H1 (cell line): ENCODE measurements at regions not wholly inside any gene's neighbourhood (a gene's known extent, or its start where the extent isn't known, plus 50 kb on each side); places are given as distances from the start of the nearest gene placed in this dataset.

ENCODE experiments used
- CTCF ChIA-PET: fragments of 300-600 bp; sonication (Branson Sonifier 250); formaldehyde crosslinking; loops from one replicate; lab custom pipeline; 2021; ENCODE audit not compliant: partially characterized antibody; lab: Charles Lee
- POLR2A ChIA-PET: fragments of 300-600 bp; sonication (Branson Sonifier 250); formaldehyde crosslinking; loops from one replicate; lab custom pipeline; 2021; ENCODE audit warnings: inconsistent platforms; ENCODE audit not compliant: partially characterized antibody; lab: Charles Lee
- DNase-seq, 2 experiments: peaks; one replicate each; pipeline versions ENCODE4 v3.0.0 to v3.0.0-alpha.2; 2010 to 2022; ENCODE audit warnings: low spot score in 2 of 2, low read depth in 1 of 2, mixed read lengths in 1 of 2
- FAIRE-seq: peaks from 2 replicates; lab custom pipeline; 2011; peaks lifted over from hg19 to GRCh38; lab: Jason Lieb, UNC
- H2AFZ ChIP-seq: 2 replicates; pipeline ENCODE4 v1.8.1; 2012; ENCODE audit warnings: low read length, inconsistent platforms
- H2AK5ac ChIP-seq: 2 replicates; pipeline ENCODE4 v1.6.1; 2013; ENCODE audit warnings: low read depth, low read length
- H2BK120ac ChIP-seq: replicated peaks from 2 replicates; pipeline ENCODE3; 2013; ENCODE audit warnings: low read depth, low read length, inconsistent platforms
- H2BK12ac ChIP-seq: 2 replicates; pipeline ENCODE4 v1.6.1; 2013; ENCODE audit warnings: low read depth, low read length
- H2BK15ac ChIP-seq: 2 replicates; pipeline ENCODE4 v1.6.1; 2013; ENCODE audit warnings: low read length
- H2BK20ac ChIP-seq: 2 replicates; pipeline ENCODE4 v1.6.1; 2013; ENCODE audit warnings: low read length
- H2BK5ac ChIP-seq: 2 replicates; pipeline ENCODE4 v1.6.1; 2013; ENCODE audit warnings: low read depth, low read length
- H3K14ac ChIP-seq: 2 replicates; pipeline ENCODE4 v1.6.1; 2013; ENCODE audit warnings: inconsistent platforms; ENCODE audit not compliant: insufficient read length
- H3K18ac ChIP-seq: 2 replicates; pipeline ENCODE4 v1.6.1; 2013; ENCODE audit warnings: low read length; ENCODE audit errors: extremely low read depth
- H3K23ac ChIP-seq: 2 replicates; pipeline ENCODE4 v1.6.1; 2013; ENCODE audit warnings: inconsistent platforms; ENCODE audit not compliant: insufficient read length
- H3K23me2 ChIP-seq: 2 replicates; pipeline ENCODE4 v1.6.1; 2013; ENCODE audit warnings: low read depth, low read length
- H3K27ac ChIP-seq: 2 replicates; pipeline ENCODE4 v1.6.1; 2011; ENCODE audit warnings: low read depth, low read length, inconsistent platforms
- H3K27me3 ChIP-seq, 4 experiments: replicated peaks in 1 of 4; 1 replicate in 1 of 4; 2 replicates in 3 of 4; pipeline versions ENCODE4 v1.6.1 to v1.8.1; 2011 to 2013; ENCODE audit warnings: low read length in 3 of 4, mild to moderate bottlenecking in 3 of 4, inconsistent platforms in 2 of 4, mixed read lengths in 2 of 4, moderate library complexity in 1 of 4; ENCODE audit not compliant: control insufficient read depth in 3 of 4, insufficient read depth in 3 of 4; ENCODE audit errors: extremely low read depth in 1 of 4
- H3K36me3 ChIP-seq, 4 experiments: 2 replicates each; pipeline versions ENCODE4 v1.6.1 to v1.8.1; 2011 to 2013; ENCODE audit warnings: mild to moderate bottlenecking in 4 of 4, low read length in 3 of 4, moderate library complexity in 2 of 4, control low read depth in 1 of 4, inconsistent platforms in 1 of 4; ENCODE audit not compliant: insufficient read depth in 4 of 4, control insufficient read depth in 2 of 4
- H3K4ac ChIP-seq: replicated peaks from 2 replicates; pipeline ENCODE3; 2013; ENCODE audit warnings: low read length, low read depth, mixed read lengths, inconsistent platforms; ENCODE audit not compliant: insufficient read length
- H3K4me1 ChIP-seq, 4 experiments: replicated peaks in 1 of 4; 1 replicate in 1 of 4; 2 replicates in 3 of 4; pipeline versions ENCODE4 v1.6.1 to v1.8.1; 2011 to 2013; ENCODE audit warnings: low read length in 3 of 4, inconsistent platforms in 2 of 4, mixed read lengths in 1 of 4; ENCODE audit not compliant: insufficient read depth in 4 of 4, control insufficient read depth in 3 of 4
- H3K4me2 ChIP-seq, 2 experiments: 2 replicates each; pipeline versions ENCODE4 v1.6.1 to v1.8.1; 2011 to 2013; ENCODE audit warnings: low read depth in 2 of 2, low read length in 2 of 2, control low read depth in 1 of 2, inconsistent platforms in 1 of 2, mild to moderate bottlenecking in 1 of 2; ENCODE audit not compliant: insufficient read depth in 1 of 2
- H3K4me3 ChIP-seq, 4 experiments: fragments of 200-600, 300-600 bp in 1 of 4; sonication (generic), shearing (Covaris generic), sonication (Bioruptor Twin) in 1 of 4; 2 replicates each; pipeline versions ENCODE4 v1.5.1 to v1.8.1; 2011 to 2016; ENCODE audit warnings: low read length in 4 of 4, low read depth in 3 of 4, control low read depth in 2 of 4, inconsistent platforms in 2 of 4, mild to moderate bottlenecking in 2 of 4, mixed read lengths in 1 of 4, moderate library complexity in 1 of 4; ENCODE audit not compliant: insufficient read depth in 2 of 4; ENCODE audit errors: extremely low read depth in 1 of 4
- H3K56ac ChIP-seq: replicated peaks from 2 replicates; pipeline ENCODE3; 2013; ENCODE audit warnings: low read depth, mild to moderate bottlenecking, mixed read lengths, low read length, inconsistent platforms; ENCODE audit not compliant: insufficient read length
- H3K79me1 ChIP-seq: 2 replicates; pipeline ENCODE4 v1.6.1; 2013; ENCODE audit warnings: low read depth, low read length, control low read depth
- H3K79me2 ChIP-seq, 2 experiments: 2 replicates each; pipeline versions ENCODE4 v1.6.1 to v1.8.1; 2012 to 2013; ENCODE audit warnings: low read length in 2 of 2, mild to moderate bottlenecking in 2 of 2, inconsistent platforms in 1 of 2; ENCODE audit not compliant: insufficient read depth in 2 of 2, control insufficient read depth in 1 of 2
- H3K9ac ChIP-seq, 4 experiments: replicated peaks in 1 of 4; 1 replicate in 1 of 4; 2 replicates in 3 of 4; pipeline versions ENCODE4 v1.6.1 to v1.8.1; 2011 to 2013; ENCODE audit warnings: low read depth in 3 of 4, low read length in 3 of 4, control low read depth in 2 of 4, mild to moderate bottlenecking in 2 of 4, moderate library complexity in 2 of 4, inconsistent platforms in 1 of 4; ENCODE audit errors: extremely low read depth in 1 of 4
- H3K9me3 ChIP-seq, 2 experiments: 2 replicates each; pipeline versions ENCODE4 v1.6.1 to v1.8.1; 2012 to 2013; ENCODE audit warnings: mild to moderate bottlenecking in 2 of 2, moderate library complexity in 2 of 2, control low read depth in 1 of 2, inconsistent platforms in 1 of 2, low read depth in 1 of 2, low read length in 1 of 2, mixed read lengths in 1 of 2; ENCODE audit not compliant: insufficient read depth in 2 of 2
- H4K20me1 ChIP-seq, 2 experiments: replicated peaks in 1 of 2; 2 replicates each; pipeline versions ENCODE3 to v1.8.1; 2011 to 2013; ENCODE audit warnings: inconsistent platforms in 2 of 2, low read length in 2 of 2, mild to moderate bottlenecking in 1 of 2; ENCODE audit not compliant: insufficient read depth in 2 of 2, control insufficient read depth in 1 of 2
- H4K5ac ChIP-seq: 2 replicates; pipeline ENCODE4 v1.6.1; 2013; ENCODE audit warnings: low read length, low read depth, mixed read lengths, inconsistent platforms; ENCODE audit not compliant: insufficient read length
- H4K8ac ChIP-seq: 2 replicates; pipeline ENCODE4 v1.8.0; 2013; ENCODE audit warnings: mild to moderate bottlenecking, moderate library complexity, low read length, inconsistent platforms; ENCODE audit not compliant: insufficient read depth; ENCODE audit errors: extremely low read depth
- H4K91ac ChIP-seq: replicated peaks from 2 replicates; pipeline ENCODE3; 2013; ENCODE audit warnings: low read length, mixed read lengths, inconsistent platforms; ENCODE audit not compliant: insufficient read length
- CREB1 ChIP-seq: IDR thresholded peaks from 2 replicates; pipeline ENCODE4 v1.6.1; 2012; ENCODE audit warnings: inconsistent platforms
- POU5F1 ChIP-seq: IDR thresholded peaks from 2 replicates; pipeline ENCODE4 v1.6.1; 2011; ENCODE audit warnings: low read depth, mild to moderate bottlenecking, low read length, moderate library complexity
- WGBS, 2 experiments: shearing (Covaris generic) in 1 of 2; methylation state at CpG; one replicate each; pipeline versions ENCODE4 v1.1.6 to v1.1.7; 2013 to 2015; ENCODE audit warnings: low lambda C conversion rate in 2 of 2, mixed read lengths in 2 of 2, inconsistent platforms in 1 of 2, low coverage in 1 of 2, missing lambda C conversion rate in 1 of 2; ENCODE audit not compliant: insufficient replicate concordance in 2 of 2, insufficient coverage in 1 of 2, insufficient read length in 1 of 2; ENCODE audit errors: extremely low coverage in 1 of 2, missing lambda C conversion rate in 1 of 2; 5-methylcytosine and 5-hydroxymethylcytosine counted together

DNA sequence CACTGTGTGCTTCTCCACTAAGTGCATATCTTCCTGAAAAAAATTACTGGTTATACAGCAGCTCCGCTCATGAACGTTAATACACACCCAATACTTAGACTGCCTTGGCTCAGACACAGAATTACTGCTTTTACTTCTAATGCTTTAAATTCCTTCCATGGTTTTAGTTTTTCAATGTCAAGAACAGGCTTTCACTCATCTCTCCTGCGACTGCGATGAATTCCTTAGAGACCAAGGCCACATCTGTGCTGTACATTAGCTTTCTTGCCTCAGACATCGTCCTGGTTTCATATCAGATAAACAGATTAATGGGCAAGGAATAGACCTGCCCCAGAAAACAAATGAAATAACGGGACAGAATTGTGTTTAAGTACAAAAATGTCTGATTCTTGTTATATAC, 120.2 kb downstream of the CYP26A1 start:
- WGBS, 2 experiments = 92% methylated on average over 6 of the region's 6 CpGs; no CpG with 5 or more reads in 1 of the 2 experiments
- DNase-seq (no peak), FAIRE-seq (no peak)
- H3K4ac ChIP-seq = no peak overlapping the region
- H2BK120ac ChIP-seq = no peak overlapping the region
- no peaks in the 10 kb centered on the region for H3K23me2 ChIP-seq
- H4K8ac ChIP-seq = no peak overlapping the region
- no peak overlapping the region for H2BK20ac ChIP-seq
- ChIA-PET POLR2A (no interaction called here), CTCF (interaction anchor here (1.0 kb wide), 2 partner anchors 56 to 78 kb away, joined by 3 read pairs; no protein-coding TSS in a partner anchor)
- no peaks in the 10 kb centered on the region for H3K36me3 ChIP-seq
- no peaks in the 10 kb centered on the region for H3K27me3 ChIP-seq
- H4K5ac ChIP-seq = no peak overlapping the region
- no peak overlapping the region for H3K56ac ChIP-seq
- H2AK5ac ChIP-seq = no peak overlapping the region
- no peaks in the 10 kb centered on the region for H3K79me1 ChIP-seq
- H2BK15ac ChIP-seq = no peak overlapping the region
- H4K20me1 ChIP-seq = no peaks in the 10 kb centered on the region
- H2BK12ac ChIP-seq = no peak overlapping the region
- no peak overlapping the region for H2AFZ ChIP-seq
- H4K91ac ChIP-seq = no peak overlapping the region
- H3K9ac ChIP-seq = no peak overlapping the region
- no peaks in the 10 kb centered on the region for H3K9me3 ChIP-seq
- no peak overlapping the region for H3K27ac ChIP-seq
- no peak overlapping the region for H2BK5ac ChIP-seq
- H3K4me2 ChIP-seq = no peak overlapping the region
- H3K23ac ChIP-seq = no peak overlapping the region
- H3K4me3 ChIP-seq = no peak overlapping the region
- no peak overlapping the region for H3K14ac ChIP-seq
- H3K18ac ChIP-seq = no peak overlapping the region
- peaks cover 0 to 9% (median 9%) of the 10 kb centered on the region in 4 experiments; a peak in 5 of 7 replicates for H3K4me1 ChIP-seq
- no peaks in the 10 kb centered on the region for H3K79me2 ChIP-seq
- TF ChIP-seq CREB1 (no peak), POU5F1 (no peak)
